Right atrium auricular region (tissue), 2 donors: ENCODE measurements at regions not wholly inside any gene's neighbourhood (a gene's known extent, or its start where the extent isn't known, plus 50 kb on each side); places are given as distances from the start of the nearest gene placed in this dataset.

Source experiments
- DNase-seq: peaks from one replicate; pipeline ENCODE4 v3.0.0-alpha.2; 2019; ENCODE audit warnings: low spot score
- H3K27ac ChIP-seq, 2 donors: fragments of 200-600 bp; sonication (generic); 1 replicate in 1 of 2; 2 replicates in 1 of 2; pipeline ENCODE4 v1.5.1; 2016 to 2019
- H3K27me3 ChIP-seq, 2 donors: fragments of 200-600 bp; sonication (generic); one replicate each; pipeline versions ENCODE4 v1.5.1 to v1.6.0; 2017 to 2019
- H3K36me3 ChIP-seq: fragments of 200-600 bp; sonication (generic); one replicate; pipeline ENCODE4 v1.5.1; 2016
- H3K4me1 ChIP-seq, 2 donors: fragments of 200-600 bp; sonication (generic); one replicate each; pipeline versions ENCODE4 v1.5.1 to v1.6.0; 2017 to 2019
- H3K4me3 ChIP-seq, 2 donors: fragments of 200-600 bp; sonication (generic); 1 replicate in 1 of 2; 2 replicates in 1 of 2; pipeline ENCODE4 v1.5.1; 2017 to 2019; ENCODE audit warnings: mild to moderate bottlenecking in 1 of 2, moderate library complexity in 1 of 2
- H3K9me3 ChIP-seq, 2 donors: fragments of 200-600 bp; sonication (generic); one replicate each; pipeline ENCODE4 v1.5.1; 2019
- CTCF ChIP-seq, 2 donors: fragments of 200-600 bp; sonication (generic); IDR thresholded peaks; one replicate each; pipeline ENCODE4 v1.5.1; 2019; ENCODE audit warnings: antibody characterized with exemption in 2 of 2

DNA sequence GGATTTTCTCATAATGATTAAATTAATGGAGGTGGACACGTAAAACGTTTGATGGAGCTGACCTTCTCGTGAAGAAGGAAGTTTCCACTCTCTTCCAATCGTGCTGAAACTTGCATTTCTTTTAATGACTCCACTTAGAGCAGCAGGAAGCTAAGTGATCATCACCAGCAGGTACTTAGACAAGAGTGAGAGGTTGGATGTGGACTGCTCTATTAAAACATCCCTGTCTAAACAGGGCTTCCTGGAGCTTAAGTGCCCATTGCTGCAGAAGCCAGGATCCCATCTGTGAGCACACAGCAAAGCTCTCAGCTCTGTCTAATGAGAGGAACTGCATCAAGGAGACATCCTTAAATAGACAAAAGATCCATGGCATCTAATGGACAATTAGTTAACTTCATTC is 1539.5 kb upstream of the CELF4 start:
- H3K27me3 ChIP-seq: no peaks in the 10 kb centered on the region
- no peaks in the 10 kb centered on the region for H3K4me1 ChIP-seq
- no peak for DNase-seq
- no peak overlapping the region for H3K27ac ChIP-seq
- H3K9me3 ChIP-seq: no peaks in the 10 kb centered on the region
- TF ChIP-seq CTCF (IDR thresholded peaks at IDR 0.05): no peak
- no peak overlapping the region for H3K4me3 ChIP-seq
- H3K36me3 ChIP-seq: no peaks in the 10 kb centered on the region

DNA sequence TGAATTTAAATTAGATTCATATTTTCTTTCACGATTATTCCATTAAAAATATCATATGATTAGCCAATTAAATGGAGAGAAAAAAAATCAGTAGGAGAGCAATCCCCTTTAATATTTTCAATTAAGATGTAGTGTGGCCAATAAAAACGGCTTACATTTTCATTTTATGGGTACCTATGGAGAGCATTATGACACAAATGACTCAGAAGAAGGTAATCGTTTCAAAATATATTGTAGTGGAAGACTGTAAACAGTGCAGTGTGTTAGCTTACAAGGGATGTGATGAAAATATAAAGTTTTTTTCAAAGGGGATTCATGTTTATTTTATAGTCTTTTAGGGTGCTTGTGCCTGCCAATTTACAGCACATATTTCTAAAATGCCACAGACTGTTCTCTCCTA is 1507.4 kb upstream of the CELF4 start:
- no peaks in the 10 kb centered on the region for H3K36me3 ChIP-seq
- no peak for TF ChIP-seq CTCF (IDR thresholded peaks at IDR 0.05)
- DNase-seq: no peak
- no peak overlapping the region for H3K4me3 ChIP-seq
- H3K27me3 ChIP-seq: no peaks in the 10 kb centered on the region
- no peaks in the 10 kb centered on the region for H3K4me1 ChIP-seq
- no peaks in the 10 kb centered on the region for H3K9me3 ChIP-seq
- no peak overlapping the region for H3K27ac ChIP-seq

GRCh38 chr18:39062426-39062825 is 1496.8 kb upstream of the CELF4 start:
- Histone ChIP-seq H3K27ac (no peak overlapping the region), H3K27me3 (no peaks in the 10 kb centered on the region), H3K9me3 (no peaks in the 10 kb centered on the region), H3K4me3 (no peak overlapping the region), H3K36me3 (no peaks in the 10 kb centered on the region), H3K4me1 (no peaks in the 10 kb centered on the region)
- no peak for DNase-seq
- no peak for TF ChIP-seq CTCF (IDR thresholded peaks at IDR 0.05)

GRCh38 chr18:39058386-39059000 is 1492.9 kb upstream of the CELF4 start:
- no peak for DNase-seq
- H3K9me3 ChIP-seq: no peaks in the 10 kb centered on the region
- H3K4me3 ChIP-seq: no peak overlapping the region
- TF ChIP-seq CTCF (IDR thresholded peaks at IDR 0.05): no peak
- H3K36me3 ChIP-seq: no peaks in the 10 kb centered on the region
- no peaks in the 10 kb centered on the region for H3K27me3 ChIP-seq
- no peaks in the 10 kb centered on the region for H3K4me1 ChIP-seq
- H3K27ac ChIP-seq: no peak overlapping the region

- no peak for DNase-seq
- H3K9me3 ChIP-seq: no peaks in the 10 kb centered on the region
- no peaks in the 10 kb centered on the region for H3K27me3 ChIP-seq
- H3K36me3 ChIP-seq: no peaks in the 10 kb centered on the region
- no peak for TF ChIP-seq CTCF (IDR thresholded peaks at IDR 0.05)
- no peak overlapping the region for H3K4me3 ChIP-seq
- H3K4me1 ChIP-seq: no peaks in the 10 kb centered on the region
- no peak overlapping the region for H3K27ac ChIP-seq
Measured at GRCh38 chr18:39057423-39058064, 1491.9 kb upstream of the CELF4 start.

DNA sequence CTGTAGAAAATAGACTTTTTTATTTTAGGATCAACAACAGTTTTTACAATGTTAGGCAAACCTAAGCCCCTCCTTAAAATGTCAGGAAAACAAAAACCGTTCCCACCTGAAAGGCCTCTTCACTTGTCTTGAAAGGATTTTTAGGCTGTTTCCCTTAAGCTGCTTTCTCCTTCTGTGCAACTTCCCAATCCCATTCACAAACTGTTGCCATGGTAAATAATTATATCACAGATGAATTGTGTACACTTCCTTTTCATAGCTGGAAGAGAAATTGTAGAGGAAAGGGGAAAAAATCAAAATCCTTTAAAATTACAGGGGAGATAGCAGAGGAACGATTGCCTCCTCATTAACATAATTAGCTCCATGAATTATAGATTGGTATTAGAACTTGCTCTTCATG is 1488.0 kb upstream of the CELF4 start:
- H3K4me1 ChIP-seq: no peaks in the 10 kb centered on the region
- no peaks in the 10 kb centered on the region for H3K36me3 ChIP-seq
- no peak overlapping the region for H3K27ac ChIP-seq
- H3K4me3 ChIP-seq: no peak overlapping the region
- no peak for TF ChIP-seq CTCF (IDR thresholded peaks at IDR 0.05)
- H3K9me3 ChIP-seq: no peaks in the 10 kb centered on the region
- H3K27me3 ChIP-seq: no peaks in the 10 kb centered on the region
- no peak for DNase-seq
